Activated CD8-positive, alpha-beta memory T cell treated with anti-CD3 and anti-CD28 coated beads, Interleukin-2, amount 50 U/mL, for 4 hours (primary cell): ENCODE measurements at regions not wholly inside any gene's neighbourhood (a gene's known extent, or its start where the extent isn't known, plus 50 kb on each side); places are given as distances from the start of the nearest gene placed in this dataset.
"Not testable (repeated sequence)": the region's sequence is repeated elsewhere in the genome, so short reads cannot be mapped to it uniquely, and the experiment has no call there.

Experiments
- DNase-seq: peaks from one replicate; pipeline ENCODE4 v3.0.0-alpha.2; 2020

DNA sequence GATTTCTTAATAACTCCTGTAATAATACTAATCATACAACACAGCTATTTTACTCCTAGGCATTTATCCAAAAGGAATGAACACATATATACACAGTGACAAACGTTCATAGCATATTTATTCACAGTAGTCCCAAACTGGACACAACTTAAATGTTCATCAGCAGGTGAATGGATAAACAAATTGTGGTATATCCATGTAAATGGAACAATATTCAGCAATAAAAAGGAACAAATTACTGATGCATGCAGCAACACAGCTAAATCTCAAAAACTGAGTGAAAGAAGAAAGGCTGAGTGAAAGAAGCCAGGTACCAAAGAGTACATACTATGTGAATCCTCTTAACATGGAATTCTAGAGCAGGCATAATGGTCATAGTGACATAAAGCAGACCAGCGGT, 242.7 kb upstream of the USP24 start:
- DNase-seq = no peak

DNA sequence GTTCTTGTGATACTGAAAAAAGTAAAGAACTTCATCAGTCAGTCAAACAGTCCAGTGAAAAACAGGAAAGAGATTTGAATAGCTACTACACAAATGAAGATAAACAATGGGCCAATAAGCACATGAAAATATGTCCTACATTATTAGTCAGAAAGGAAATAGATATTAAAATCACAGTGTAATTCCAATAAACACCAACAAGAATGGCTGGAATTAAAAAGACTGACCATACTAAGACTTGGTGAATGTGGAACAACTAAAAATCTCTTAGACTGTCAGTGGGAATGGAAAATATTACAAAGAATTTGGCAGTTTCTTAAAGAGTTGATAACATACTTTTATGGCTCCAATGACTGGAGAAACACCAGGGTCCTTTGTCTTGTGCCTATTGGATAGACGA, 241.8 kb upstream of the USP24 start:
- DNase-seq = no peak

GRCh38 chr1:55448261-55448660, 233.1 kb upstream of the USP24 start:
- DNase-seq = no peak

DNA sequence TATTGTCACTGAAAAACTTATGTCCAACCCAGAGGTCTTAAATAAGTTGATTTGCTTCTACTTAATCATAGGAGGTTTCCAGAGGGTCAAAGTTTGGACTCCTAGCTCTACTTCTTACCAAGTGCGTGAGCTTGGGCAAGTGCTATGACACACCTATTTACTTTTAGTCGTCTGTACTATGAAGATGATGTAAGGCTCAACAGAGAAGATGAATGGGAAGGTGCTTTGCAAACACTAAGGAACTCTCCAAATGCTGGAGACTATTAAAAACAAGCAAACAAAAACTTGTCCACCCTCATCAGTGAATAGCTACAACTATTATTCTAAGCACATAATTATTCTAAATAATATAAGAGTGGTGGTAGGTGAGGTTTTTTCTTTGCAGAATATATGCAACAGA, 232.3 kb upstream of the USP24 start:
- no peak for DNase-seq

GRCh38 chr1:55446351-55446750, 231.2 kb upstream of the USP24 start:
- no peak for DNase-seq

DNA sequence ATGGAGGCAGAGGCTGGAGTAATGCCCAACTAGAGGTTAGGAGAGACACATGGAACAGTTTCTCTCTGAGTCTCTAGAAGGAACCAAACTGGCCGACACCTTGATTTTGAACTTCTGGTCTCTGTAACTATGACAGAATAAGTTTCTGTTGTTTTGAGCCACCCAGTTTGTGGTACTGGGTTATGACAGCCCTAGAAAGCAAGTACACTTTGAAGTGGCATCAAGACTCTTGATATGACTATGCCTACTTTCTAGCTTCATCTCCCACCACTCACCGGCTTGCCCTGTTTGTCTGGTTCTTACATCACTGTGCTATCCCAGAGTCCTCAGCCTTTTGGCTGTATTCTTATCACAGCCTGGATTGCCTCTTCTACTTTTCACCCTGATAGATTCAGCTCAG, 230.3 kb upstream of the USP24 start:
- no peak for DNase-seq

GRCh38 chr1:55444667-55445066, 229.5 kb upstream of the USP24 start:
- no peak for DNase-seq

DNA sequence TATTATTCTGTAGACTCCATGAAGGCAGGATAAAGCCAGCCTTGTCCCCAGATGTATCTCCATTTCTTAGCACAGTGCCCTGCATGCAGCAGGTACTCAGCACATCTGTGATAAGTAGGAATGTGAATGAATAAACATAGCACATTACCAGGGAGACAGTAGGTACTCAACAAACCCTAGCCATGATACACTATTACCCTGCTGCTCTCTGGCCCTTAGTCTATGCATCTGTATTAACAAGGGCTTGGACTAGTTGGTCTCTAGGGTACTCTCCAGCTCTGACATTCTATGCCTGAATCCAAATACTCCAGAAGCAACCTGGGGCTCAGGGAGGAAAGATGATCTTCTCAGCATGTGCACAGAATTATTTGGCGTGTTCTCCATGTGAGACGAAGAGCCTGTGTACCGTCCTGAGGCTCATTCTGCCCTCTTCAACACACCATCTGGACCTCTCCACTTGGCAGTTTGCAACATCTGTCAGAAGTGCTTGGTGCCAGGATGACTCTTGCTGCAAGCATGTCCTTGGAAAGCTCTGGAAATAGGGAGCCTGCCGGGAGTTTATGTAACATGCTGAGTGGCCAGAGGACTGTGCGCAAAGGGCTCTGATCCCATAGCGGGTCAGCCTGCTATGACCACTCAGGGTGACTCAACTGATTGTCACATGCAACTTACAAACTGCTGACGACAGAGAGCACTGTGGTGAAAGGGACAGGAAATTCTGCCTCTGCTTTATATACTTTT, 228.2 kb upstream of the USP24 start:
- no peak for DNase-seq

GRCh38 chr1:55441489-55441888, 226.3 kb upstream of the USP24 start:
- DNase-seq = no peak

GRCh38 chr1:55437692-55438091, 222.5 kb upstream of the USP24 start:
- DNase-seq = no peak

DNA sequence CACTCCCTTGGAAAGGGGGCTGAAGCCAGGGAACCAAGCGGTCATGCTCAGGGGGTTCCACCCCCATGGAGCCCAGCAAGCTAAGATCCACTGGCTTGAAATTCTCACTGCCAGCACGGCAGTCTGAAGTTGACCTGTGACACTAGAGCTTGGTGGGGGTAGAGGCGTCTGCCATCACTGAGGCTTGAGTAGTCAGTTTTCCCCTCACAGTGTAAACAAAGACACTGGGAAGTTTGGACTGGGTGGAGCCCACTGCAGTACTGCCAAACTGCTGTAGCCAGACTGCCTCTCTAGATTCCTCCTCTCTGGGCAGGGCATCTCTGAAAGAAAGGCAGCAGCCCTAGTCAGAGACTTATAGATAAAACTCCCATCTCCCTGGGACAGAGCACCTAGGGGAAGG, 215.6 kb upstream of the USP24 start:
- not testable (repeated sequence) for DNase-seq

DNA sequence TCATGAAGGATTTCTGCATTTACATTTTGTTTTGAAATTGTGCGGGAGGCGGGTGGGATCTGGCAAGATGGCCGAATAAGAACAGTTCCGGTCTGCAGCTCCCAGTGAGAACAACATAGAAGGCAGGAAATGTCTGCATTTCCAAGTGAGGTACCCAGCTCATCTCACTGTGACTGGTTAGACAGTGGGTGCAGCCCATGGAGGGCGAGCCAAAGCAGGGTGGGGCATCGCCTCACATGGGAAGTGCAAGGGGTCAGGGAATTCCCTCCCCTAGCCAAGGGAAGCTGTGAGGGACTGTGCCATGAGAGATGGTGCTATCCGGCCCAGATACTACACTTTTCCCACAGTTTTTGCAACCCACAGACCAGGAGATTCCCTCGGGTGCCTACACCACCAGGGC, 215.0 kb upstream of the USP24 start:
- DNase-seq = not testable (repeated sequence)

GRCh38 chr1:55428944-55429931, 214.1 kb upstream of the USP24 start:
- DNase-seq = no peak

DNA sequence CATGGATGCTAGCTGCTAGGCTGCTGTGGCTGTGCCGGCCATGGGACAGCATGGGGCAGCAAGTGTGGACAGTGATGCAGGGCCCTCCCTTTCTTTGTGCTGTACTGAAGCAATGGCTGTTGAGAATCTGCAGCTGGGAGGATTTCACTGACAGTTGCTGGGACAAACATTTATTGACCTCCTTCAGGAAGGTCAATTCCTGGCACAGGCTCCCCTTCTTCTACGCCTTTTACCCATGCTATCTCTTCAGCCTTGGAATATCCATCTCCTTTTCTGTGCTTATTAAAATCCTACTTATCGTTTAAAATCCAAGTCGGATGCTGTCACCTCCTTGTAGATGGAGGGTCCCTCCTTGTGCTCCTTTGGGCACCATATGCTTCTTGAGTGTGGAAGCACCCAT, 213.1 kb upstream of the USP24 start:
- DNase-seq = no peak

DNA sequence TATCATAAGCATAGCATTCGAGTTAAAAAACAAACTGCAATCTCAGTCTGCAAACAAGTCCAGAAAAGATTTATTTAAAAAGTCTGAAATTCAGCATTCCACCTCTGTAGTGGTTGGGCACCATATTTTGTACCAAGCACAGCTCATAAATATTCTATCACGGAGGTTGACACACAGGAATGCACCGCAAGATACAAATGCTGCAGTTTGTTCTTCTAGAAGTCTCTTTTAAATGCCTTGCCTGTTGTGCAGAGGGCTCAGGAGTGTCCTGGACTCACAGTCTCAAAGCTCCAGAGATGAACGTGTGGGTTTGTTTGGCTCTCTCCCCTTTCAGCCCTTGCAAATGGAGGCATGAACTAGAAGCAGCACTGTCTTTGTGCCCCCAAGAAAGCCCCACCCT, 212.4 kb upstream of the USP24 start:
- DNase-seq = no peak

- DNase-seq = no peak
Measured at GRCh38 chr1:55426619-55427018, 211.5 kb upstream of the USP24 start.

DNA sequence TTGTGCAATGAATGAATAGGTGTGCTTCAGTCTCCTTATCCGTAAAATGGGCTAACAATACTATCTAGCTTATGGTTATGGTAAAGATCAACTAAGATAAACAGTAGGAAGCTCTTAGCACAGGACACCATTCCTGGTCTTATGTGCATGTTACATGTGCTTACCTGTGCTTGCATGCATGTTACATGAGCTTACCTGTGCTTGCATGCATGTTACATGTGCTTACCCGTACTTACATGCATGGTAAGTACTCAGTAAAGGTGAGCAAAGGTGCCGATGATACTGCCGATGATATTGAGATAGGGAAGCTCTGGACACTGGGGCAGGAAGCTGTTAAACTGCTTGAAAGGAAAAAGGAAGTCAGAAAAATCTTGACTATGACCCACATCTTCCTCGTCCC, 211.0 kb upstream of the USP24 start:
- no peak for DNase-seq

DNA sequence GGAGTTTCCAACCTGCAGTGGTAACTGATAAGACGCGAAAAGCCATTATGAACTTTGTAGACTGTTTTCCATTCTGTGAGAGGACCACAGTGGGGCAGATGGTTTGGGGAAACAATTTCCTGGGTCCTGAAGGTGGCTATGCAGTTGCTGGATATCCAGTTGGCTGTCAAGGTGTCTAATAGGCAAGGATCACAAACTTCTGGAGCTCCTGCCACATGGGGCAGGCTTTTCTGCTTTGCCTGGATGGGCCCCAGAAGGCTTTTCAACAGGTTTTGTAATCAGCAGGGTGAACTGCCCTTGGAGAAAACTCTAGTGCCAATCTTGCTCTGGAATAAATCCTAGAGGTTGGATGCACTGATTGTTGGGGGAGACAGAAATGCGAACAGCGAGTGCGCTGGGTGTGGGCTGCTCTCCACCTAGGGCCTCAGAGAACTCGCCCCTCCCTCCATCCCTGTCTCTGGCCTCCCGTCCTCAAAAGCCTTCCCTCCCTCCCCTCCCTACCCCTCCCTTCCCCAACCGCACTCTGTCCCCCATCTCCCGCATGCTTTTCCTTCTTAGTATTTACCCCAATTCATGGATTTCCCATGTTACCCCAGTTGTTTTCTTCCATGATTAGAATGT, 210.3 kb upstream of the USP24 start:
- DNase-seq = no peak

- no peak for DNase-seq
Measured at GRCh38 chr1:55423376-55423775, 208.2 kb upstream of the USP24 start.

DNA sequence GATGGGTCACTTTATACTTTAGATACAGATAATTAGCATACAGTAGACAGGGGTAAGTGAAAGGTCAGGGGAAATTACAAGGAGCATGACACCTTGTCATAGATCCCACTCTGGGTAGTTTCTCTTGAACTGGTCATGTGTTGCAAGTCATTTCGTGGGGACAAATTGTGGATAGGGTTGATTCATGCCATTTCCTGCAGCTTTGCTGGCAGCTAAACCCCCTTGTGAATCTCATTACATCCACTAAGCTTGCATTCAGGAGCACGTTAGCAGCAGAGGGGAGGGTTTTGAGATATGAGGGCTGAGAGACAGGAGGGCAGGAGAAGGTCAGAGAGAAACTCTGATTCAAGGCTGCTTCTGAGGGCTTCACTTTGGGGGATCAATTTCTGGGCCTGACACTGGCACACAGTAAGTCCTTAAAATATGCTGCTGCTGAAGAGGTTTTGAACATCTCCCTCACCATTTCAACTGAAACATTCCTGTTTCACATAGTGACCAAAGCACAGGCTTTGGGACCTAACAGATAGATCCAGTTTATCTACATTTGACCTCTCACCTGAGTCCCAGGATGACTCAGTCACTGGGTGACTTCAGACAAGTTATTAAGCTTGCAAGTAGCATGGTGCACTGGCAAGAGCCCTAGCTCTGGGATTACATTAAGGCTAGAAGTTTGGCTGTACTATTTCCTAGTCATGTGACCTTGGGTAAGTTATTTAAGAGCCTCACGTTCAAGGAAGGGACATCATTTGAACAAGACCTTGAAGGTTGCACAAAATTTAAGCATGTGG, 206.0 kb upstream of the USP24 start:
- DNase-seq = no peak

DNA sequence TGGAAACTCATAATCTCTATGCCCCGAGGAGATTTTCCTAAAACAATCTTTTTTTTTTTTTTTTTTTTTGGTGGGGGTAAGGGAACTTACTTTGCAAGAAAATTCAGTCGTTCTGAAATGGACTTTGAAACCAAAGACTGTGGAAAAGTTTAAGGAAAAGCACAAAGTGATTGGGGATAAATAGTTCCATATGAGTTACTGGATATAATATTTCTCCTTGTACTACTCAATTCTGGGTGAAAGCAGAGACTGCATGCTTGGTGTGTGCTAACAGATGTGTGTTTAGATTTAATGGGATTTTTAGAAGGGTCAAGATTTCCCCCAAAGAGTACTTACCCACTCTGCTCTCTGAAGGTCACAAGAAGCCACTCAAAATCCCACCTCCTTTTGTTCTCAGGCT, 204.9 kb upstream of the USP24 start:
- DNase-seq = no peak

GRCh38 chr1:55418208-55419000, 203.2 kb upstream of the USP24 start:
- no peak for DNase-seq
